Hematopoietic multipotent progenitor cell treated with erythropoietin and hydrocortisone succinate and interleukin-3 and kit ligand, for 6 days (in vitro differentiated cells): ENCODE measurements at regions not wholly inside any gene's neighbourhood (a gene's known extent, or its start where the extent isn't known, plus 50 kb on each side); places are given as distances from the start of the nearest gene placed in this dataset.
"Not testable (repeated sequence)": the region's sequence is repeated elsewhere in the genome, so short reads cannot be mapped to it uniquely, and the experiment has no call there.

Source experiments
- DNase-seq: peaks from one replicate; pipeline ENCODE4 v3.0.0-alpha.2; 2015

GRCh38 chr13:31385540-31385939 lies 185.8 kb downstream of the B3GLCT start:
- peak; percentile 62 for DNase-seq

- DNase-seq, result no peak
These were observed 194.7 kb downstream of the B3GLCT start for GRCh38 chr13:31394506-31394905.

DNA sequence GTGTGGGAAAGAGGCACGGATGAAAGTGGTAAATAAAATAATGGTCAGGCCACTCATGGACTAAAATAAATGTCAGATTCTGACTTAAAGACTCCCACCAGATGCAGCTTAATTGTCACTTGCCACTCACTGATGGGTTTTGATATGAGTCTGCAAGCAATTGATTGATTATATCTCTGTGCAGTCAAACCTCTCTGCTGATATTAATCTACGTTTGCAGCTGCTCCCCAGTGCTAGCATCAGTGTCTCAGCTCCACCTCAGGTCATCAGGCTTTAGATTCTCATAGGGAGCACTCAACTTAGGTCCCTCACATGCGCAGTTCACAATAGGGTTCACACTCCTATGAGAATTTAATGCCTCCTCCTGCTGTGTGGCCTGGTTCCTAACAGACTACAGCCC lies 195.3 kb downstream of the B3GLCT start:
- no peak for DNase-seq

DNA sequence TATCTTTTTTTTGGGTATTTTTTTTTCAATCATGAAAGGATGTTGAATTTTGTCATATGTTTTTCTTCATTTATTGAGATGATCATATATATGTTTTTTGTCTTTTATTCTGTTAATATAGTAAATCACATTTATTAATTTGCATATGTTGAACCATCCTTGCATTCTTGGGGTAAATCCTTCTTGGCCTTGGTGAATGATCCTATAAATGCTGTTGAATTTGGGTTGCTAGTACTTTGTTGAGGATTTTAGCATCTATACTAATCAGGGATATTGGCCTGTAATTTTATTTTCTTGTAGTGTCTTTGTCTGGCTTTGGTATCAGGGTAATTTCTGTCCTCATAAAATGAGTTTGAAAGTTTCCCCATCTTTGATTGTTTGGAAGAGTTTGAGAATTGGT lies 199.9 kb downstream of the B3GLCT start:
- DNase-seq, result no peak

DNA sequence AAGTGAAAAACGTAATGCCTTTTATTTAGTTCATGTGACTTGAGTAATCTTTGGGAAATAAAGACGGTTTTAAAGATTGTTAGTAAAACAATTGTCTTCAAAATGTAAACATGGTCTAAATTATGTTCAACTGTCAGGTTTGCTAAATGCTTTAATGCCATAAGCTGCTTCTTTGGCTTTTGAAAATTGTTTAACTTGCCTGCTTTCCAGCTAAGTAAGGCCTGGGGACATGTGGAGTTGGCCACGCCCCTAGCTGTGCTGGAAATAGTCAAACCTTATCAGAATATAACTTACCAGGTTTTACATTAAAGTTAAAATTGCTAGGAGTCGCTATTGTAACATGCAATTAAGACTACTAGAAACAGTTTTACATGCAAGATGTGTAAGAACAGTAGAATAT lies 203.9 kb downstream of the B3GLCT start:
- DNase-seq, result not testable (repeated sequence)

DNA sequence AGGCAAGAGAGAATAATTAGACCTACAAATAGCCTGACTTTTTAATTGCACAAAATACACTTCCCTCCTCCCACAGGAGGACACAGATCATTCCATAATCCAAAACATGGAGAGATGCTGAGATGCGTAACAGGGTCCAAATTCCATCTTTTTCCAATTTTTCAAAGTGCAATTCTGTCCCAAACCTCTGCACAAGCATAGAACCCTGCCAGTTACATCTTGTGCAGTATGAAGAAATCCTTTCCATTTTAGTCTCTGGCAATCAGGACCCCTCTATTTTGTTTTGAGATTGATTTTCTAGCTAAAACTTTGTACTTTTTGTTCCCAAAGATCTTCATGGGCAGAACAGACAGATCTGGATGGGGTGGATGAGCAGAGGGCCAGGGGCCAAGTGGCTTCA lies 209.2 kb downstream of the B3GLCT start:
- DNase-seq, result no peak

DNA sequence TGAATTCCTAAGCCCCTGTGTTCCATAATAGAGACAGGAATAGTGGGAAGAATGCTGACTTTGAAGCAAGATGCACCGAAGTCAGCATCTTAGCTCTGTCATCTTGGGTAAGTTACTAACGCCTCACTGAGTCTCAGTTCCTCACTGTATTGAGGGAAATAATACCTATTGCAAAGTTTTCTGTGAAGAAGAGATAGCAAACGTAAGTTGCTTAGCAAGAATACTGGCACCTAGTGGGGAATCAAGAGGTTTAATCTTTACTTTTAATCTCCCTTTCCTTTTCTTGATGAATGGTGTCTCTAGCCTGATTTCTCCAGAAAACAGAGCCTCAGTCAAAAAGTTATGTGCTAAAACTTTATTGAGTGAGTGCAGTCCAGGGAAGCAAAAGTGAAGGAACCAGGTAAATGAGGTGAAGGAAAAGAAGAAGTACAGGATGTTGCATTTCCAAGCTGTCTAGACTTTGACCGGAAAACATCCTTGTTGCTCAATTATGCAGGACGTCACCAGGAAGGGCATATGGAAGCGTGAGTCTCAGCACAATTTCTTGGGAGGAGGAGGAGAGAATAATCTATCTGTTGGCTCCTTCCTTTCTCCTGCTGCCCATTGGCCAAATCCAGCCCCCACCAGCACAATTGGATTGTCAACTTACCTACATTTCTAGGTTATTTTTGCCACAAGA lies 210.0 kb downstream of the B3GLCT start:
- DNase-seq, result peak; percentile 43

DNA sequence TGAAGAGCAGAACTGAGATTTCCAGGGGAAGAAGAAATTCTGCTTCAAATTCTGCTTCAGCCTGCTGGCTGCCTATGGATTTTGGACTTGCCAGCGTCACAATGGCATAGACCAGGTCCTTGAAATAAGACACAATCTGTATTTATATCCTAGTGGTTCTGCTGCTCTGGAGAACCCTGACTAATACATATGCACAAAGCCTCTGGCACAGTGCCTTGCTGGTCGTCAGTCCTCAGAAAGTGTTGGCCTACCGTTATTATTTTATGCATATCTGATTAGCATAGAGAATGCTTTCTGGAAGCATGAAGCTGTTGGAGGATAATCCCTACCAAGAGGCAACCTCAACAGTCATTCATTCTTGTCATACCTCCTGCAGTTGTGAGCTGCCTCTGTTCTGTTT lies 213.7 kb downstream of the B3GLCT start:
- DNase-seq, result no peak

- DNase-seq, result no peak
These were observed 216.3 kb downstream of the B3GLCT start for GRCh38 chr13:31416066-31416465.

GRCh38 chr13:31418186-31418585 lies 218.4 kb downstream of the B3GLCT start:
- no peak for DNase-seq

GRCh38 chr13:31421756-31422155 lies 222.0 kb downstream of the B3GLCT start:
- DNase-seq, result no peak

DNA sequence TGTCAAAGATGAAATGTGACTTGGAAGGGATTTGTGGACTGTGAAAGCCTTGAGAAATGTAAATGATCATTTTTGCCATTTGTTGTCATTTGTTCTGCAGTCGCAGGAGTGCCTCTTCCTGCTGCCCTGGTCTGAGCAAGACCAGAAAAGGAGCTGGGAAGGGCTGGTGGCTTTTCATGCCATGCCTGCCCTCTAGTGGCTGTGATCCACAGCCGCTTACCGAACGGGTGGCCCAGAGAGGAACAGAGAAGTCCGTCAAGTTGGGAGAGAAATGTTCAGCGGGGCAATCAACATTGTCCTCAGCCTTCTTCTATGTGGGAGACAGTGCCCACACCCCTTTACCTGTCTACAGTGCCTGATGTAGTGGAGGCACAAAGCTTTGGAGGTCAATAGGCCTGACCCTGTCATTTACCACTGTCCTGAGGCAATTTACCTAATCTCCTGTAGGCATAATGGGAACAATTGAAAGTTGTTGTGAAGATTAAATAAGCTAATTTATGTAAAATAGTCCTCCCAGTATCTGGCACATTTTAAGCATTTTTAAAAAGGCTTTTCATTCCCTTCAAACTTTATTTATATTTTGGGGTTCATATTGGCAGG lies 224.5 kb downstream of the B3GLCT start:
- peak; percentile 88 for DNase-seq

GRCh38 chr13:31426395-31426794 lies 226.6 kb downstream of the B3GLCT start:
- no peak for DNase-seq

DNA sequence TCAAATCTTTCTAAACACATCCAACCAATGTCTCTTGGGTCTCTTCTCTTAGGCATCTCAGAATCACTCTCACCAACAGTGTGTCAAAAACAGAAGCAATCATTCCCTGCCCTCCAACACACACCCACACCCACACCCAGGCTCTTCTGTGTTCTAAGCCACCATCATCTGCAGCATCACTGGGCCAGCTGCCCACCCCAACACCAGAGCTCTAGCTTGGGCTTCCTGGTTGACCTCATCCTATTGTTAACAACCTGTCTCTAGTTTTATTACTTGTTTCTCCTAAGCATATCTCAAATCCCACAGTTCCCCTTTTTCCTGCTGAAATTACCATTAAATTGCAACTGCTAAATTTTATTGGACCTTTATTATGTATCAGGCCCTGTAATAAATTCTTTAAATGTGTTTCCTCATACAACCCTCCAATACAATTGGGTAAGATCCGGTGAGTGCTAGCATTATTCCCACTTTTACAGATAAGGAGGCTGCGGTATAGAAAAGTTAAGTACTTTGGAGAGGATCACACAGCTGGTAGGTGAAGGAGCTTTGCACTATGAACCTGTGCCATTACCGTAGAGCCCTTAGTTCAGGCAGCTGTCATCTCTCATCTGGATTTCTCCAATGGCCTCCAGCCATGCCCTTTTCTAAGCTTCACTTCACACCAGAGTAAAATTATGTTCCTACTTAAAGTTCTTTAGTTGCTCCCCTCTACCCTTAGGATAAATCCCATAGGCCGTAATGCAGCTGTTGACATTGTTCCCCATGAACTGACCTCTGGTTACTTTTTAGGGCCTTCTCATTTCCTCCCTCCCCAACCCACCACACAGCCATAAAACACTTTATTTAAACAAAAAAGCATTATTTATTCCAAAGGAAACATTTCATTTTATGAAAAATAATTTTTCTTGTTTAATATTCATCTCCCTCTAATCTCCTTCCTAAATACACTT lies 227.7 kb downstream of the B3GLCT start:
- no peak for DNase-seq

GRCh38 chr13:31431722-31432137 lies 232.0 kb downstream of the B3GLCT start:
- peak; percentile 76 for DNase-seq

GRCh38 chr13:31433207-31433606 lies 233.4 kb downstream of the B3GLCT start:
- no peak for DNase-seq

DNA sequence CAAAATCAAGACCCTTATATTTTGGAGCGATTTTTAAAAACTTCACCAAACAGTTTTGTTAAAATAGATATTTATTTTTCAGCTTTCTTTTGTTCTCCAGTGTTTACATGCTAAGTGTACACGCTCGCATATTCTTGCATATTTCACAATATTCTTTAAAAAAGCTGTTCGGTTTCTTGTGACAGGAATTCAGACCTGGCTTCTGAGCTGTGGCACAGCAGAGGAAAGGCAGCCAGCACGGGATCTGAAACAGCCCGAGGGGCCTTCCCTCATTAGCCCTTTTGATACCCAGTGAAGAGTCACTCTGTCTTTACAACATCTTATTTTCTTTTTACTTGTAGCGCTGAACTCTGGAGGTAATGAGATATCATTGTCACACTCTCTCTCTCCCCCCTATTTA lies 234.0 kb downstream of the B3GLCT start:
- no peak for DNase-seq

- no peak for DNase-seq
These were observed 234.8 kb downstream of the B3GLCT start for GRCh38 chr13:31434613-31435012.

DNA sequence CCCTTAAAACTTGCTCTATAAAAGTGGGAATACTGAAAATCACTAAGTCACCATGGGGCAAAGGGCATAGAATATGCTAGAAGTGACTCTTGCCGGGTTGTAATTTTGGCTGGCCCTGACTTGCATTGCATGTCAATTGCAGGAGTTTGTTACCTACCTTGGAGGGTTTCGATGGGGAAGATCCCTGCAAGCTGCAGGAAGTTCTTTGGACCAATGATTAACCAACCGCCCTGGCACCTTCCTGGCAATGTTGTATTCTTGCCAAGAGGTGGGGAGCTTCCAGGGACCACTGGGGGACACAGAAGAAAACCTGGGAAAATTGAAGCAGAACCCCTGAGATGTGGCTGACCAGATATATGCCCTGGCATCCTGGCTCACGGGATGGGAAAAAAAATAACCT lies 235.8 kb downstream of the B3GLCT start:
- no peak for DNase-seq

DNA sequence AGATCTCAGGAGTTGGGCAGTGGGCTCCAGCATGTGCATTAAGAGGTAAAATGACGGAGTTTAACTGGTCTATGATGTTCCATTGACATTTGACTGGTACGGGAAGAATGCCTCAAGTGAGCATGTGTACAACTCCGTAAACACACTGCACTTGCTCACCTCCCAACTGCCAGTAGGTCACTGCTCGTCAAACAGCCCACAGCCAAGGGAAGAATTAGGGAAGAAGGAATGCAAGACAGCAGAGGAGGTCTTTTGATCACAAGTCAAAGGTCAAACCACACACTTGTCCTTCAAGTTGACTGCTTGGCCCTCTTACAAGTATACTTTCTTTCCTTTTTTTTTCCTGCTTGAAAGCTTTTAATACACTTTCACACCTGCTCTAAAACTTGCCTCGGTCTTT lies 236.7 kb downstream of the B3GLCT start:
- no peak for DNase-seq

DNA sequence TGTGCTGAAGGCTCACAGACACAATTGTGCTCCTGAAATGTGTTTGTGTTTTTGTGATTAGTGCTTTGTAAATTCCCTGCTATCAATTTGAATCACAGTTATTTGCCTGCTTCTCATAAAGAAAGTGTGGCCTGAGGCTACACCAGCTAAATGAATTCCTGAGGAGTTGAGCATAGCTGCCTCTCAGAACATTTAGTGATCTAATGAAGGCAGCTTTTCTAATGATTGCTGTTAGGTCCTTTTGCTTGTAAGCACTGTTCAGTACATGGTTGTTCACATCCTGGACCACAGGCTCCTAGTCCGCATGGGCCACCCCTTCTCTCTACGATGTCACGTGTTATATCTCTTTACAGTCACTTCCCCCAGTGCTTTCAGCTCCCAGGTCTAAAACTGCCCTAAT lies 238.2 kb downstream of the B3GLCT start:
- DNase-seq, result no peak

- no peak for DNase-seq
These were observed 240.4 kb downstream of the B3GLCT start for GRCh38 chr13:31440132-31440531.

- DNase-seq, result no peak
These were observed 242.2 kb downstream of the B3GLCT start for GRCh38 chr13:31441800-31442510.
